Activated CD8-positive, alpha-beta T cell treated with anti-CD3 and anti-CD28 coated beads, Interleukin-2, amount 10 ng/mL, durations not matched to agents 7 days and 5 days (primary cell): ENCODE measurements at regions not wholly inside any gene's neighbourhood (a gene's known extent, or its start where the extent isn't known, plus 50 kb on each side); places are given as distances from the start of the nearest gene placed in this dataset.
A peak's percentile ranks its signal among the peaks of the same experiment; 100 is the strongest.
"Not testable (repeated sequence)": the region's sequence is repeated elsewhere in the genome, so short reads cannot be mapped to it uniquely, and the experiment has no call there.

Experiments
- ATAC-seq: fragments of 150-1000 bp; cut with Tn5 transposase; one replicate; pipeline ENCODE4 v1.10.0; 2021; ENCODE audit warnings: moderate library complexity
- CTCF ChIA-PET: fragments of 350-600 bp; sonication (Branson Sonifier 250); formaldehyde crosslinking; loops from one replicate; lab custom pipeline; 2021; ENCODE audit warnings: antibody characterized with exemption; lab: Charles Lee
- POLR2A ChIA-PET: fragments of 350-600 bp; sonication (Branson Sonifier 250); formaldehyde crosslinking; loops from one replicate; lab custom pipeline; 2021; ENCODE audit warnings: antibody characterized with exemption; lab: Charles Lee
- DNase-seq: peaks from one replicate; pipeline ENCODE4 v3.0.0-alpha.2; 2020
- H3K27ac Mint-ChIP-seq: one replicate; pipeline ENCODE4 v1.8.0; 2021; ENCODE audit warnings: mild to moderate bottlenecking, mixed read lengths
- H3K27me3 Mint-ChIP-seq: one replicate; pipeline ENCODE4 v1.8.0; 2021; ENCODE audit warnings: low read depth, mixed read lengths
- H3K36me3 Mint-ChIP-seq: one replicate; pipeline ENCODE4 v1.8.0; 2021; ENCODE audit warnings: low read depth, mixed read lengths
- H3K4me1 Mint-ChIP-seq: one replicate; pipeline ENCODE4 v1.8.0; 2021; ENCODE audit warnings: low read depth, mixed read lengths
- H3K4me3 Mint-ChIP-seq: one replicate; pipeline ENCODE4 v1.8.0; 2021; ENCODE audit warnings: mild to moderate bottlenecking, mixed read lengths
- H3K9me3 Mint-ChIP-seq: one replicate; pipeline ENCODE4 v1.8.0; 2022; ENCODE audit warnings: mixed read lengths; ENCODE audit not compliant: insufficient read depth

DNA sequence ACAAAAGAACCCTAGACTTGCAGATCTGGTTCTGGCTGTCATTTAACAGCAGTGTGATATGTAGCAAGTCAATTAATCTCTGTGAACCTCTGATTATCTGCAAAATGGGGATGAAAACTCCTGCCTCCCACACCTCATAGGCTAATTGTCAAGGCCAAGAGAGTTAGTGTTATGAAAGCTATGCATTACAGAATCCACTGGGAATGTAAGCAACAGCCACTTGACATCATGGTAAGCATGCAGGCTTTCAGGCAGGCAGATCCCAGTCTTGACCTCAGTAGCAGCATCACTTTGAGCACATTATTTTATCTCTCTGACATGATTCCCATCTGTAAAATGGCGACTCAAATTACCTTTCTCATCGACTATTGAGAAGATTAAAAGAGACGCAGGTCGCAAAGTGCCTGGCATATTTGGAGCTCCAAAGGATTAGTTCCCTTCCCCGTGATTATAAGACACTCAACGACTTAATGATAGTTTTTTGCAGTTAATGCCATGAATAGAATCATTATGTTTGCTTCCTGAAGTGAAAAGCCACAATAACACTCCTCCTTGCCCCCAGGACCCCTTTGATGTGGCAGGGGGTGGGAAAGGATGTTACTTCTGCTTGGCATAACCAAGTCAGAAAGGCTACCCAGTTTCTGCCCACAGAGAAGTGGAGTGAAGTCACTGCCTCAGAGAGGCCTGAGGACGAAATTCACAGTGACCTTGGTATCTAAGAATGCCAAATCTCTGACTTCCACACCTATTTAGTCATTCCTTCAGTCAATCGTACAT is 273.0 kb upstream of the NFIA start:
- Mint-ChIP-seq H3K9me3 (peaks cover 8% of the 10 kb centered on the region), H3K4me3 (no peak overlapping the region), H3K4me1 (no peaks in the 10 kb centered on the region), H3K36me3 (no peaks in the 10 kb centered on the region), H3K27me3 (no peaks in the 10 kb centered on the region), H3K27ac (no peak overlapping the region)
- ATAC-seq (no peak), DNase-seq (no peak)
- CTCF ChIA-PET, result no interaction called here
- POLR2A ChIA-PET, result no interaction called here

- no peaks in the 10 kb centered on the region for H3K27me3 Mint-ChIP-seq
- ATAC-seq, result no peak
- H3K36me3 Mint-ChIP-seq, result no peaks in the 10 kb centered on the region
- no peak overlapping the region for H3K27ac Mint-ChIP-seq
- no peaks in the 10 kb centered on the region for H3K4me1 Mint-ChIP-seq
- H3K9me3 Mint-ChIP-seq, result peaks cover 8% of the 10 kb centered on the region
- no peak overlapping the region for H3K4me3 Mint-ChIP-seq
- DNase-seq, result no peak
- POLR2A ChIA-PET, result no interaction called here
- CTCF ChIA-PET, result no interaction called here
These were observed 273.7 kb upstream of the NFIA start for GRCh38 chr1:60808676-60809075.

DNA sequence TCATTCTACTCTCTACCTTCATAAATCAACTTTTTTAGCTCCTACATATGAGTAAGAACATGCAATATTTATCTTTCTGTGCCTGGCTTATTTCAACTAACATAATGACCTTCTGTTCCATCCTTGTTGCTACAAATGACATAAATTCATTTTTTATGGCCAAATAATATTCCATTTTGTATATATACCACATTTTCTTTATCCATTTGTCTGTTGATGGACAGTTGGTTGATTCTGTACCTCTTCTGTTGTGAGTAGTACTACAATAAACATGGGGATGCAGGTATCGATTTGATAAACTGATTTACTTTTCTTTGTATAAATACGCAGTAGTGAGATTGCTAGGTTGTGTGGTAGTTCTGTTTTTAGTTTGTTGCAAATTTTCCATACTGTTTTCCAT is 279.5 kb upstream of the NFIA start:
- no peaks in the 10 kb centered on the region for H3K27me3 Mint-ChIP-seq
- DNase-seq (no peak), ATAC-seq (no peak)
- no peak overlapping the region for H3K27ac Mint-ChIP-seq
- H3K4me1 Mint-ChIP-seq, result no peaks in the 10 kb centered on the region
- H3K36me3 Mint-ChIP-seq, result no peaks in the 10 kb centered on the region
- CTCF ChIA-PET, result no interaction called here
- no peak overlapping the region for H3K4me3 Mint-ChIP-seq
- POLR2A ChIA-PET, result no interaction called here
- H3K9me3 Mint-ChIP-seq, result peaks cover 8% of the 10 kb centered on the region

DNA sequence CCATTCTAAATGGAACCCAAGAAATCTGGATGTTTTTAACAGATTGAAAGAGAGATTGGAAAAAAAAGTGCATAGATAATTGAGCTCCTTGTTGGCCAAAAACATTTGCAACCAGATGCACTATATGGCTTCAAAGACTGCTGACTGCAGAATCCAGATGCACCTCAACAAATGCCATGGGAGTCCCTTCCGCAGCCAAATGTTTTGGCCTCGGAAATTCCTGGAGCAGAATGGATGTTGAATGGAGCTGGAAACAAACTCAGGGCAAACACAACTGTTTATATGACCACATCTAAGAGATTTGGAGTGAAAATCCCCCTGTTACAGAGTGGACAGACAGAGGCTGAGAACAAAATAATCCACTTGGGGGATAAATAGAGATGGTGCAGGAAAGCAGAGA is 285.0 kb upstream of the NFIA start:
- no peaks in the 10 kb centered on the region for H3K36me3 Mint-ChIP-seq
- no peak overlapping the region for H3K27ac Mint-ChIP-seq
- ChIA-PET CTCF (no interaction called here), POLR2A (no interaction called here)
- no peak overlapping the region for H3K4me3 Mint-ChIP-seq
- ATAC-seq, result no peak
- H3K27me3 Mint-ChIP-seq, result no peaks in the 10 kb centered on the region
- H3K4me1 Mint-ChIP-seq, result no peaks in the 10 kb centered on the region
- no peak for DNase-seq
- no peaks in the 10 kb centered on the region for H3K9me3 Mint-ChIP-seq

GRCh38 chr1:60791226-60791625 is 291.1 kb upstream of the NFIA start:
- no peak overlapping the region for H3K27ac Mint-ChIP-seq
- H3K36me3 Mint-ChIP-seq, result no peaks in the 10 kb centered on the region
- H3K4me1 Mint-ChIP-seq, result no peaks in the 10 kb centered on the region
- no peak for DNase-seq
- no peak overlapping the region for H3K4me3 Mint-ChIP-seq
- H3K27me3 Mint-ChIP-seq, result no peaks in the 10 kb centered on the region
- no peak for ATAC-seq
- CTCF ChIA-PET, result no interaction called here
- H3K9me3 Mint-ChIP-seq, result no peaks in the 10 kb centered on the region
- POLR2A ChIA-PET, result no interaction called here

DNA sequence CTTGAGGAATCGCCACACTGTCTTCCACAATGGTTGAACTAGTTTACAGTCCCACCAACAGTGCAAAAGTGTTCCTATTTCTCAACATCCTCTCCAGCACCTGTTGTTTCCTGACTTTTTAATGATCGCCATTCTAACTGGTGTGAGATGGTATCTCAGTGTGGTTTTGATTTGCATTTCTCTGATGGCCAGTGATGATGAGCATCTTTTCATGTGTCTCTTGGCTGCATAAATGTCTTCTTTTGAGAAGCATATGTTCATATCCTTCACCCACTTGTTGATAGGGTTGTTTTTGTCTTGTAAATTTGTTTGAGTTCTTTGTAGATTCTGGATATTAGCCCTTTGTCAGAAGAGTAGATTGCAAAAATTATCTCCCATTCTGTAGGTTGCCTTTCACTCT is 309.3 kb upstream of the NFIA start:
- H3K27ac Mint-ChIP-seq, H3K27me3 Mint-ChIP-seq, H3K4me3 Mint-ChIP-seq, H3K4me1 Mint-ChIP-seq, ATAC-seq, CTCF ChIA-PET, H3K36me3 Mint-ChIP-seq, DNase-seq, POLR2A ChIA-PET, H3K9me3 Mint-ChIP-seq: not testable (repeated sequence)

DNA sequence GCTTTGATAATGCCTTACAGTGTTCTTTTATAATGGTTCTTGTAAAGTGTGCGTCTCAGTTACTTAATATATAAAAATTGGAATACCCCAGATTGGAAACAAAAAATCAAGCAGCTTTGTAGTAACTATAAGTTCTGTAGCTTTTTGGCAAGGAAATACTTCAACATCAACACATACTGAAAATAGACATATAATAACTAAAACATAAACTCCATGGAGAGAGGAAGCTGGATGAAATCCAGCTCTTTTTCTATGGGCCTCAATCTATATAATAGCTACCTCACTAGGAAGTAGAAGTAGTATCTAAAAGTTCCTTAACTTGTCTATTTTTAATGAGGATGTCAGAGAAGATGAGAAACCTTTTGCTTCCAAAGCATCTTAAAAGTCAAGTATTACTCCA is 313.3 kb upstream of the NFIA start:
- Mint-ChIP-seq H3K27ac (no peak overlapping the region), H3K36me3 (no peaks in the 10 kb centered on the region), H3K4me3 (no peak overlapping the region), H3K9me3 (no peaks in the 10 kb centered on the region), H3K4me1 (no peaks in the 10 kb centered on the region), H3K27me3 (no peaks in the 10 kb centered on the region)
- no peak for DNase-seq
- ATAC-seq, result no peak
- ChIA-PET POLR2A (no interaction called here), CTCF (no interaction called here)

- no peak overlapping the region for H3K4me3 Mint-ChIP-seq
- no peaks in the 10 kb centered on the region for H3K9me3 Mint-ChIP-seq
- ATAC-seq (no peak), DNase-seq (peak; percentile 21)
- H3K4me1 Mint-ChIP-seq, result no peaks in the 10 kb centered on the region
- POLR2A ChIA-PET, result no interaction called here
- H3K27ac Mint-ChIP-seq, result no peak overlapping the region
- no peaks in the 10 kb centered on the region for H3K36me3 Mint-ChIP-seq
- no peaks in the 10 kb centered on the region for H3K27me3 Mint-ChIP-seq
- CTCF ChIA-PET, result interaction anchor here (0.7 to 1.4 kb wide), 6 partner anchors 15 to 793 kb away, joined by 3 to 5 read pairs (median 3); no protein-coding TSS in a partner anchor
These were observed 317.2 kb upstream of the NFIA start for GRCh38 chr1:60765204-60765603.

DNA sequence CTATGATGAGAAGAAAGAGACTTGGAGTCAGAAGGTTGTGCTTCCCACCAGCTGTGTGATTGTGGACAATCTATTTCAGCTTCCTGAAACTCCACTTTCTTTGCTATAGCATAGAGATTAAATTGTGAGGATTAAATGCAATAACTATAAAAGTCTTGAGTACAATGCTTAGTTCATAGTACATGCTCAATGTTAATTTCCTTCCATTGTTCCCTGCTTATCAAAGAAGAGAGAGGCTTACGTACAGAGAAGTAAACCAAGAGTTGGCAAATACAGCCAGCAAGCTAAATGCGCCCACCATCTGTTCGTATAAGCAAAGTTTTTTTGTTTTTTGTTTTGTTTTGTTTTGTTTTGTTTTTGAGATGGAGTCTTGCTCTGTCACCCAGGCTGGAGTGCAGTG is 317.9 kb upstream of the NFIA start:
- POLR2A ChIA-PET, result no interaction called here
- no peaks in the 10 kb centered on the region for H3K36me3 Mint-ChIP-seq
- DNase-seq (no peak), ATAC-seq (no peak)
- H3K4me3 Mint-ChIP-seq, result no peak overlapping the region
- H3K4me1 Mint-ChIP-seq, result no peaks in the 10 kb centered on the region
- no peak overlapping the region for H3K27ac Mint-ChIP-seq
- CTCF ChIA-PET, result interaction anchor here (1.1 to 1.4 kb wide), 4 partner anchors 14 to 792 kb away, joined by 3 read pairs; no protein-coding TSS in a partner anchor
- no peaks in the 10 kb centered on the region for H3K9me3 Mint-ChIP-seq
- no peaks in the 10 kb centered on the region for H3K27me3 Mint-ChIP-seq

DNA sequence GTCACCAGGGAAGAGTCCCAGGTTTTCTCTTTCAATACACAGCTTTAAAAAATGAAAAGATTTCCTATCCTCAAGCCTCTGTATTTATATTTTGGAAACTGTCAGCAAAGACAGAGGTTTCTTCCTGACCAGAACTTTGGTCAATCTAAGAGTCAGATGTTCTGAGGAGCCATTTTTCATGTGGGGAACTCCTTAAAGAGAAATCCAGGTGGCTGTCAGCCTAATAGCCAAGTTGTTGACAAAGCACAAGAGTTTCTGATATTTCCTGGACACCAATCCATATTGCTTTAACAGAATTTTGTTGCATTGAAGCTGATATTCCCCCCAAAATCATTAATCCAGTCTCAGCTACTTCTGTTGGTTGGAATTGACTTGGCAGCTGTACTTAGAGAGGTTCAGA is 318.6 kb upstream of the NFIA start:
- Mint-ChIP-seq H3K9me3 (no peaks in the 10 kb centered on the region), H3K27ac (no peak overlapping the region), H3K36me3 (no peaks in the 10 kb centered on the region), H3K4me1 (no peaks in the 10 kb centered on the region), H3K27me3 (no peaks in the 10 kb centered on the region), H3K4me3 (no peak overlapping the region)
- POLR2A ChIA-PET, result no interaction called here
- DNase-seq (no peak), ATAC-seq (no peak)
- CTCF ChIA-PET, result interaction anchor here (1.4 kb wide), 2 partner anchors 48 to 482 kb away, joined by 3 read pairs; no protein-coding TSS in a partner anchor

DNA sequence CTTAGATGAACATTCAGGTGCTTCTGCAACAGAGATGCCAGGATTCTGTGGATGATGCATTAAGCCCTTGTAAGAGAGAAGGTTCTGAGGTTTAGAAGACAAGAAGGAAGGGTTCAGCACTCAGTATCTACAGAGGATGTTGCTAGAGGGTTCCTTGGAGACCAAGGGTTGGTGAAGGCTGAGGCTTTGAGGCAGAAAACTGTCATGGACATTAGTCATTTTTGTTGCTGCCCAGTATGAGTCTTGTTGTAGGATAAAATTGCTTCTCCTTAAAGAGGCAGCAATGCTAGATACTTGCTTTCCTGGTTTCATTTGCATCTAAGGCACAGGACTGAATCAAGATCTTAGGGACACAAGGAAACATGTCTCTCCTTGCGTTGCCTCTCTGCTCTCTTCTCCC is 319.4 kb upstream of the NFIA start:
- no peaks in the 10 kb centered on the region for H3K9me3 Mint-ChIP-seq
- H3K36me3 Mint-ChIP-seq, result no peaks in the 10 kb centered on the region
- H3K4me1 Mint-ChIP-seq, result no peaks in the 10 kb centered on the region
- no peak overlapping the region for H3K27ac Mint-ChIP-seq
- ChIA-PET CTCF (no interaction called here), POLR2A (no interaction called here)
- no peaks in the 10 kb centered on the region for H3K27me3 Mint-ChIP-seq
- ATAC-seq (no peak), DNase-seq (no peak)
- H3K4me3 Mint-ChIP-seq, result no peak overlapping the region

GRCh38 chr1:60762176-60762575 is 320.2 kb upstream of the NFIA start:
- DNase-seq (no peak), ATAC-seq (no peak)
- CTCF ChIA-PET, result no interaction called here
- no peaks in the 10 kb centered on the region for H3K4me1 Mint-ChIP-seq
- POLR2A ChIA-PET, result no interaction called here
- no peak overlapping the region for H3K4me3 Mint-ChIP-seq
- H3K27me3 Mint-ChIP-seq, result no peaks in the 10 kb centered on the region
- no peaks in the 10 kb centered on the region for H3K9me3 Mint-ChIP-seq
- no peak overlapping the region for H3K27ac Mint-ChIP-seq
- no peaks in the 10 kb centered on the region for H3K36me3 Mint-ChIP-seq

DNA sequence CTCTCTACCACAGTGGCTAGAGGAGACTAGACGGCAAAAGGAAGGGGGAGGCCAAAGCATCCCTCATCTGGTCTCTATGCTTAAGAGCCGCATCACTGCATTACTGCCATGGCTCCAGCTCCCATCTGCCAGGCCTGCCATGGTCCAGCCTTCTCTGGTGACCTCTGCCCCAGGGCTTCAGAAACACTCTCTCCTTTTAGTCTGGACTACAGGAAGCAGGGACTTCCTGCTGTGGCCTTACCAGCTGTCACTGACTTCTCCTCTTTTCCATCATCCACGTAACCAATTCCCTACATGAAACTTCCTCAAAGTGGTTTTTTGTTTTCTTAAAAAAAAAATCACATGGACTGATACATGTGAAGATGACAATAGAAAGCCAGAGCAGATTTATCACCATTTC is 323.1 kb upstream of the NFIA start:
- Mint-ChIP-seq H3K9me3 (no peaks in the 10 kb centered on the region), H3K36me3 (no peaks in the 10 kb centered on the region), H3K27me3 (no peaks in the 10 kb centered on the region), H3K4me1 (no peaks in the 10 kb centered on the region), H3K4me3 (no peak overlapping the region), H3K27ac (no peak overlapping the region)
- DNase-seq (no peak), ATAC-seq (no peak)
- ChIA-PET POLR2A (no interaction called here), CTCF (no interaction called here)
